ENCODE measurements at regions not wholly inside any gene's neighbourhood (a gene's known extent, or its start where the extent isn't known, plus 50 kb on each side); places are given as distances from the start of the nearest gene placed in this dataset.

DNA sequence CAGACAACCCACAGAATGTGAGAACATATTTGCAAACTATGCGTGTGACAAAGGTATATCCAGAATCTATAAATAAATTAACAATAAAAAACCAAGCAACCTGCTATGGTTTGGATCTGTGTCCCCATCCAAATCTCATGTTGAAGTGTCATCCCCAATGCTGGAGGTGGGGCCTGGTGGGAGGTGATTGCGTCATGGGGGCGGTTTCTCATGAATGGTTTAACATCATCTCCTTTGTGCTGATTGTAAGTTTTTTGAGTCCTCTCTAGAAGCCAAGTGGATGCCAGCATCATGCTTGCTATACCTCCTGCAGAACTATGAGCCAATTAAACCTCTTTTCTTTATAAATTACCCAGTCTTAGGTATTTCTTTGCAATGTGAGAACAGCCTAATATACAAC is 335.4 kb downstream of the MAN2A1 start:
- dilution Hi-C loops (cut with MboI; ENCODE audit: extremely low pct_ligation_motif_present, low sequenced_read_pairs), result no loop called here
- no peak for DNase-seq (ENCODE audit: low read depth, low spot score)
- BruUV-seq (replicated peaks), result no TSS peak

More for the DNA sequence above, 335.4 kb downstream of the MAN2A1 start:
- no peak overlapping the region for H3K9ac ChIP-seq (replicated peaks; ENCODE audit: extremely low read depth, insufficient read depth, low read length)
- TF ChIP-seq POLR2A (IDR thresholded peaks at IDR 0.05; ENCODE audit: low read depth, low read length) (no peak), MYC (IDR thresholded peaks at IDR 0.05; ENCODE audit: low read depth, low read length) (no peak), POLR2AphosphoS5 (IDR thresholded peaks at IDR 0.05; ENCODE audit: insufficient read depth, low read depth, low read length) (no peak), JUN (IDR thresholded peaks at IDR 0.05; ENCODE audit: borderline replicate concordance, insufficient read depth, insufficient read length, low read depth) (no peak), EZH2 (IDR thresholded peaks at IDR 0.05; ENCODE audit: borderline replicate concordance, low read depth, low read length, severe bottlenecking) (no peak), GATA2 (IDR thresholded peaks at IDR 0.05; ENCODE audit: insufficient read depth, insufficient read length, low read depth, low read length) (no peak), FOS (IDR thresholded peaks at IDR 0.05; ENCODE audit: borderline replicate concordance, insufficient read depth, low read length) (no peak)
- TF ChIP-seq, protein P1, sequence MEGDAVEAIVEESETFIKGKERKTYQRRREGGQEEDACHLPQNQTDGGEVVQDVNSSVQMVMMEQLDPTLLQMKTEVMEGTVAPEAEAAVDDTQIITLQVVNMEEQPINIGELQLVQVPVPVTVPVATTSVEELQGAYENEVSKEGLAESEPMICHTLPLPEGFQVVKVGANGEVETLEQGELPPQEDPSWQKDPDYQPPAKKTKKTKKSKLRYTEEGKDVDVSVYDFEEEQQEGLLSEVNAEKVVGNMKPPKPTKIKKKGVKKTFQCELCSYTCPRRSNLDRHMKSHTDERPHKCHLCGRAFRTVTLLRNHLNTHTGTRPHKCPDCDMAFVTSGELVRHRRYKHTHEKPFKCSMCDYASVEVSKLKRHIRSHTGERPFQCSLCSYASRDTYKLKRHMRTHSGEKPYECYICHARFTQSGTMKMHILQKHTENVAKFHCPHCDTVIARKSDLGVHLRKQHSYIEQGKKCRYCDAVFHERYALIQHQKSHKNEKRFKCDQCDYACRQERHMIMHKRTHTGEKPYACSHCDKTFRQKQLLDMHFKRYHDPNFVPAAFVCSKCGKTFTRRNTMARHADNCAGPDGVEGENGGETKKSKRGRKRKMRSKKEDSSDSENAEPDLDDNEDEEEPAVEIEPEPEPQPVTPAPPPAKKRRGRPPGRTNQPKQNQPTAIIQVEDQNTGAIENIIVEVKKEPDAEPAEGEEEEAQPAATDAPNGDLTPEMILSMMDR (IDR thresholded peaks at IDR 0.05; ENCODE audit: extremely low read depth in 1 of 2, insufficient read depth in 1 of 2, low read depth in 1 of 2, low read length in 2 of 2), result no peak
- TF ChIP-seq, protein P2, sequence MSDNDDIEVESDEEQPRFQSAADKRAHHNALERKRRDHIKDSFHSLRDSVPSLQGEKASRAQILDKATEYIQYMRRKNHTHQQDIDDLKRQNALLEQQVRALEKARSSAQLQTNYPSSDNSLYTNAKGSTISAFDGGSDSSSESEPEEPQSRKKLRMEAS (IDR thresholded peaks at IDR 0.05; ENCODE audit: insufficient read depth, insufficient read length), result no peak
- H3K27ac ChIP-seq (ENCODE audit: insufficient read depth, low read depth, low read length), result no peak overlapping the region
- no peaks in the 10 kb centered on the region for H3K27me3 ChIP-seq (ENCODE audit: control insufficient read depth in 2 of 2, insufficient read depth in 2 of 2, low read length in 2 of 2)
- H3K4me2 ChIP-seq (ENCODE audit: insufficient read depth, low read length), result no peak overlapping the region
- no peaks in the 10 kb centered on the region for H4K20me1 ChIP-seq (replicated peaks; ENCODE audit: control insufficient read depth, extremely low read depth, insufficient read depth, low read length)
- intact Hi-C loops (cut with micrococcal nuclease), result no loop called here
- CTCF ChIA-PET, result no interaction called here
- no peaks in the 10 kb centered on the region for H3K4me1 ChIP-seq (ENCODE audit: control insufficient read depth, extremely low read depth, insufficient read depth, low read length)
- H3K9me1 ChIP-seq (replicated peaks; ENCODE audit: control insufficient read depth, extremely low read depth, insufficient read depth, low read length), result no peaks in the 10 kb centered on the region
- H3K9me3 ChIP-seq (replicated peaks; ENCODE audit: control insufficient read depth, insufficient read depth, low read length), result no peaks in the 10 kb centered on the region
- no peak overlapping the region for H2AFZ ChIP-seq (ENCODE audit: low read depth, low read length)
- POLR2A ChIA-PET, result no interaction called here
- no peaks in the 10 kb centered on the region for H3K36me3 ChIP-seq (ENCODE audit: control insufficient read depth in 2 of 2, extremely low read depth in 1 of 2, insufficient read depth in 2 of 2, low read length in 2 of 2)
- FAIRE-seq, result no peak
- H3K79me2 ChIP-seq (ENCODE audit: control insufficient read depth, insufficient read depth, low read length), result no peaks in the 10 kb centered on the region
- H3K4me3 ChIP-seq (replicated peaks in 1 of 3; ENCODE audit: insufficient read depth in 1 of 3, low read depth in 1 of 3, low read length in 3 of 3), result no peak overlapping the region

Data from endothelial cell of umbilical vein (primary cell).